ENCODE measurements at regions not wholly inside any gene's neighbourhood (a gene's known extent, or its start where the extent isn't known, plus 50 kb on each side); places are given as distances from the start of the nearest gene placed in this dataset.

DNA sequence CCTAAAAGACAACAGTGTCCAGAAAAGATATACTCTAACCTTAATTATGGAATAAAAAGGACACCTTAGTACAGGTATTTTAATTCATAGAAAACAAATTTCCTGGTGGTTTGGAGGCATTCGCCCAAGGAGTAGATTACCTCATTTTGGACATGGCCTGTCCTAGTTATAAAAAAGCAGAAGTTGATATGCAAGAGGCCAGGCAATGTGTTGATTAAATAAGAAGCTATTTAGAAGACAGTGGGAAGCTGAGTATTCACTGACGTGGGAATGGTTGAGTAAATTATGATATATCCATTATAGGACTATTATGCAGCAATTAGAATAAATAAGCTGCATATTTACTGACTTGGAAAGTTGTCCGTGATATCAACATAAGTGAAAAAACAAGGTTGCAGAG is 314.9 kb downstream of the ALDH8A1 start:
- Histone ChIP-seq H3K4me3 (no peak overlapping the region), H3K4me2 (no peak overlapping the region; the same call in 2 of the 3 replicates), H3K4me1 (peaks cover 15% of the 10 kb centered on the region), H3K9me3 (no peaks in the 10 kb centered on the region), H3K27ac (peak overlapping the region in 1 of 2 experiments; percentile 27; a peak in 2 of 6 replicates)
- no peak for FAIRE-seq
- DNase-seq (ENCODE audit: low read depth in 1 of 2, low spot score in 1 of 2): no peak
- no peak for ATAC-seq
- ChIA-PET POLR2A (no interaction called here), CTCF (interaction anchor here (1.6 kb wide), 1 partner anchor 198 kb away, joined by 4 read pairs; no protein-coding TSS in a partner anchor)
- 90% methylated on average over 3 of the region's 3 CpGs for WGBS (ENCODE audit: missing lambda C conversion rate)
- TF ChIP-seq CEBPB (IDR thresholded peaks at IDR 0.05) (no peak), MYC (IDR thresholded peaks at IDR 0.05; ENCODE audit: borderline replicate concordance, low read length) (no peak), ZC3H11A (IDR thresholded peaks at IDR 0.05) (no peak), NFE2L2 (conservative IDR thresholded peaks at IDR 0.05; ENCODE audit: low read length) (no peak), FOSL2 (IDR thresholded peaks at IDR 0.05) (no peak), FOSL2 (CRISPR knock-in tag; IDR thresholded peaks at IDR 0.05) (no peak), BHLHE40 (IDR thresholded peaks at IDR 0.05; ENCODE audit: low read depth, low read length) (no peak), RCOR1 (IDR thresholded peaks at IDR 0.05; ENCODE audit: low read depth, low read length) (no peak), RNF2 (IDR thresholded peaks at IDR 0.05; ENCODE audit: borderline replicate concordance, low read depth) (no peak), JUN (IDR thresholded peaks at IDR 0.05) (no peak), RFX5 (IDR thresholded peaks at IDR 0.05) (no peak), EHF (CRISPR knock-in tag; IDR thresholded peaks at IDR 0.05) (no peak), POLR2A (IDR thresholded peaks at IDR 0.05; ENCODE audit: low read length) (no peak)
- TF ChIP-seq, protein P1, sequence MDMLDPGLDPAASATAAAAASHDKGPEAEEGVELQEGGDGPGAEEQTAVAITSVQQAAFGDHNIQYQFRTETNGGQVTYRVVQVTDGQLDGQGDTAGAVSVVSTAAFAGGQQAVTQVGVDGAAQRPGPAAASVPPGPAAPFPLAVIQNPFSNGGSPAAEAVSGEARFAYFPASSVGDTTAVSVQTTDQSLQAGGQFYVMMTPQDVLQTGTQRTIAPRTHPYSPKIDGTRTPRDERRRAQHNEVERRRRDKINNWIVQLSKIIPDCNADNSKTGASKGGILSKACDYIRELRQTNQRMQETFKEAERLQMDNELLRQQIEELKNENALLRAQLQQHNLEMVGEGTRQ (IDR thresholded peaks at IDR 0.05): no peak
- TF ChIP-seq, protein P2, sequence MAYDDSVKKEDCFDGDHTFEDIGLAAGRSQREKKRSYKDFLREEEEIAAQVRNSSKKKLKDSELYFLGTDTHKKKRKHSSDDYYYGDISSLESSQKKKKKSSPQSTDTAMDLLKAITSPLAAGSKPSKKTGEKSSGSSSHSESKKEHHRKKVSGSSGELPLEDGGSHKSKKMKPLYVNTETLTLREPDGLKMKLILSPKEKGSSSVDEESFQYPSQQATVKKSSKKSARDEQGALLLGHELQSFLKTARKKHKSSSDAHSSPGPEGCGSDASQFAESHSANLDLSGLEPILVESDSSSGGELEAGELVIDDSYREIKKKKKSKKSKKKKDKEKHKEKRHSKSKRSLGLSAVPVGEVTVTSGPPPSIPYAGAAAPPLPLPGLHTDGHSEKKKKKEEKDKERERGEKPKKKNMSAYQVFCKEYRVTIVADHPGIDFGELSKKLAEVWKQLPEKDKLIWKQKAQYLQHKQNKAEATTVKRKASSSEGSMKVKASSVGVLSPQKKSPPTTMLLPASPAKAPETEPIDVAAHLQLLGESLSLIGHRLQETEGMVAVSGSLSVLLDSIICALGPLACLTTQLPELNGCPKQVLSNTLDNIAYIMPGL (CRISPR knock-in tag; IDR thresholded peaks at IDR 0.05; ENCODE audit: borderline replicate concordance): no peak
- TF ChIP-seq, protein P3, sequence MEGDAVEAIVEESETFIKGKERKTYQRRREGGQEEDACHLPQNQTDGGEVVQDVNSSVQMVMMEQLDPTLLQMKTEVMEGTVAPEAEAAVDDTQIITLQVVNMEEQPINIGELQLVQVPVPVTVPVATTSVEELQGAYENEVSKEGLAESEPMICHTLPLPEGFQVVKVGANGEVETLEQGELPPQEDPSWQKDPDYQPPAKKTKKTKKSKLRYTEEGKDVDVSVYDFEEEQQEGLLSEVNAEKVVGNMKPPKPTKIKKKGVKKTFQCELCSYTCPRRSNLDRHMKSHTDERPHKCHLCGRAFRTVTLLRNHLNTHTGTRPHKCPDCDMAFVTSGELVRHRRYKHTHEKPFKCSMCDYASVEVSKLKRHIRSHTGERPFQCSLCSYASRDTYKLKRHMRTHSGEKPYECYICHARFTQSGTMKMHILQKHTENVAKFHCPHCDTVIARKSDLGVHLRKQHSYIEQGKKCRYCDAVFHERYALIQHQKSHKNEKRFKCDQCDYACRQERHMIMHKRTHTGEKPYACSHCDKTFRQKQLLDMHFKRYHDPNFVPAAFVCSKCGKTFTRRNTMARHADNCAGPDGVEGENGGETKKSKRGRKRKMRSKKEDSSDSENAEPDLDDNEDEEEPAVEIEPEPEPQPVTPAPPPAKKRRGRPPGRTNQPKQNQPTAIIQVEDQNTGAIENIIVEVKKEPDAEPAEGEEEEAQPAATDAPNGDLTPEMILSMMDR (IDR thresholded peaks at IDR 0.05): no peak
- TF ChIP-seq, protein P4, sequence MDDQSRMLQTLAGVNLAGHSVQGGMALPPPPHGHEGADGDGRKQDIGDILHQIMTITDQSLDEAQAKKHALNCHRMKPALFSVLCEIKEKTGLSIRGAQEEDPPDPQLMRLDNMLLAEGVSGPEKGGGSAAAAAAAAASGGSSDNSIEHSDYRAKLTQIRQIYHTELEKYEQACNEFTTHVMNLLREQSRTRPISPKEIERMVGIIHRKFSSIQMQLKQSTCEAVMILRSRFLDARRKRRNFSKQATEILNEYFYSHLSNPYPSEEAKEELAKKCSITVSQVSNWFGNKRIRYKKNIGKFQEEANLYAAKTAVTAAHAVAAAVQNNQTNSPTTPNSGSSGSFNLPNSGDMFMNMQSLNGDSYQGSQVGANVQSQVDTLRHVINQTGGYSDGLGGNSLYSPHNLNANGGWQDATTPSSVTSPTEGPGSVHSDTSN (IDR thresholded peaks at IDR 0.05): no peak
- TF ChIP-seq, protein P5, sequence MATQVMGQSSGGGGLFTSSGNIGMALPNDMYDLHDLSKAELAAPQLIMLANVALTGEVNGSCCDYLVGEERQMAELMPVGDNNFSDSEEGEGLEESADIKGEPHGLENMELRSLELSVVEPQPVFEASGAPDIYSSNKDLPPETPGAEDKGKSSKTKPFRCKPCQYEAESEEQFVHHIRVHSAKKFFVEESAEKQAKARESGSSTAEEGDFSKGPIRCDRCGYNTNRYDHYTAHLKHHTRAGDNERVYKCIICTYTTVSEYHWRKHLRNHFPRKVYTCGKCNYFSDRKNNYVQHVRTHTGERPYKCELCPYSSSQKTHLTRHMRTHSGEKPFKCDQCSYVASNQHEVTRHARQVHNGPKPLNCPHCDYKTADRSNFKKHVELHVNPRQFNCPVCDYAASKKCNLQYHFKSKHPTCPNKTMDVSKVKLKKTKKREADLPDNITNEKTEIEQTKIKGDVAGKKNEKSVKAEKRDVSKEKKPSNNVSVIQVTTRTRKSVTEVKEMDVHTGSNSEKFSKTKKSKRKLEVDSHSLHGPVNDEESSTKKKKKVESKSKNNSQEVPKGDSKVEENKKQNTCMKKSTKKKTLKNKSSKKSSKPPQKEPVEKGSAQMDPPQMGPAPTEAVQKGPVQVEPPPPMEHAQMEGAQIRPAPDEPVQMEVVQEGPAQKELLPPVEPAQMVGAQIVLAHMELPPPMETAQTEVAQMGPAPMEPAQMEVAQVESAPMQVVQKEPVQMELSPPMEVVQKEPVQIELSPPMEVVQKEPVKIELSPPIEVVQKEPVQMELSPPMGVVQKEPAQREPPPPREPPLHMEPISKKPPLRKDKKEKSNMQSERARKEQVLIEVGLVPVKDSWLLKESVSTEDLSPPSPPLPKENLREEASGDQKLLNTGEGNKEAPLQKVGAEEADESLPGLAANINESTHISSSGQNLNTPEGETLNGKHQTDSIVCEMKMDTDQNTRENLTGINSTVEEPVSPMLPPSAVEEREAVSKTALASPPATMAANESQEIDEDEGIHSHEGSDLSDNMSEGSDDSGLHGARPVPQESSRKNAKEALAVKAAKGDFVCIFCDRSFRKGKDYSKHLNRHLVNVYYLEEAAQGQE (IDR thresholded peaks at IDR 0.05): no peak
- TF ChIP-seq, protein P6, sequence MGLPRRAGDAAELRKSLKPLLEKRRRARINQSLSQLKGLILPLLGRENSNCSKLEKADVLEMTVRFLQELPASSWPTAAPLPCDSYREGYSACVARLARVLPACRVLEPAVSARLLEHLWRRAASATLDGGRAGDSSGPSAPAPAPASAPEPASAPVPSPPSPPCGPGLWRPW (IDR thresholded peaks at IDR 0.05): no peak
